GM12878 (cell line): ENCODE measurements at regions not wholly inside any gene's neighbourhood (a gene's known extent, or its start where the extent isn't known, plus 50 kb on each side); places are given as distances from the start of the nearest gene placed in this dataset.

Experiments used
- ATAC-seq: fragments of 200-7000 bp; cut with Tn5 transposase; 3 replicates; pipeline ENCODE4 v1.9.1; 2020; ENCODE audit warnings: mild to moderate bottlenecking, moderate library complexity
- BruUV-seq: library from RNA; stranded (reverse); fragments of 400-500 nt; replicated peaks from 2 replicates; lab custom pipeline; 2021; lab: Mats Ljungman, UMichigan
- CTCF ChIA-PET: fragments of 300-600 bp; sonication (Branson Sonifier 250); formaldehyde crosslinking; extraction: SDS; loops from one replicate; lab custom pipeline; 2021; ENCODE audit warnings: inconsistent platforms; lab: Yijun Ruan, JAX
- POLR2A ChIA-PET: fragments of 350-600 bp; formaldehyde crosslinking; extraction: SDS; loops from one replicate; lab custom pipeline; 2021; ENCODE audit warnings: inconsistent platforms; lab: Charles Lee
- RAD21 ChIA-PET: fragments of 300-600 bp; sonication (Branson Sonifier 250); formaldehyde crosslinking; loops from one replicate; lab custom pipeline; 2023; ENCODE audit warnings: antibody characterized with exemption; ENCODE audit not compliant: unreplicated experiment; lab: Charles Lee
- SMC1A ChIA-PET: fragments of 300-600 bp; sonication (Branson Sonifier 250); formaldehyde crosslinking; loops from one replicate; lab custom pipeline; 2023; ENCODE audit not compliant: unreplicated experiment, uncharacterized antibody; lab: Charles Lee
- DNase-seq: peaks from one replicate; pipeline ENCODE4 v3.0.0-alpha.2; 2011; ENCODE audit warnings: low read depth, low spot score
- FAIRE-seq: peaks from 3 replicates; lab custom pipeline; 2011; peaks lifted over from hg19 to GRCh38; lab: Jason Lieb, UNC
- H2AFZ ChIP-seq: 2 replicates; pipeline ENCODE4 v1.6.0; 2011; ENCODE audit warnings: low read depth, low read length, control low read depth; ENCODE audit not compliant: control insufficient read depth
- H3K27ac ChIP-seq: 2 replicates; pipeline ENCODE4 v1.5.1; 2011; ENCODE audit warnings: control low read depth; ENCODE audit not compliant: control insufficient read depth, insufficient read depth
- H3K27me3 ChIP-seq, 2 experiments: replicated peaks in 1 of 2; 2 replicates each; pipeline versions ENCODE4 v1.6.0 to v1.6.1; 2011; ENCODE audit warnings: low read length in 1 of 2; ENCODE audit not compliant: control insufficient read depth in 2 of 2, insufficient read depth in 2 of 2
- H3K36me3 ChIP-seq, 2 experiments: 2 replicates each; pipeline ENCODE4 v1.5.1; 2011; ENCODE audit warnings: low read length in 1 of 2; ENCODE audit not compliant: control insufficient read depth in 2 of 2, insufficient read depth in 2 of 2
- H3K4me1 ChIP-seq: 2 replicates; pipeline ENCODE4 v1.6.1; 2011; ENCODE audit warnings: mild to moderate bottlenecking, low read length, moderate library complexity, mixed read lengths; ENCODE audit not compliant: control insufficient read depth, insufficient read depth
- H3K4me2 ChIP-seq: 2 replicates; pipeline ENCODE4 v1.6.0; 2011; ENCODE audit warnings: control low read depth; ENCODE audit not compliant: control insufficient read depth, insufficient read depth
- H3K4me3 ChIP-seq: fragments of 200-600 bp; sonication (generic); 2 replicates; pipeline ENCODE4 v1.5.1; 2016
- H3K79me2 ChIP-seq: 2 replicates; pipeline ENCODE4 v1.6.0; 2011; ENCODE audit warnings: low read length; ENCODE audit not compliant: control insufficient read depth, insufficient read depth
- H3K9ac ChIP-seq: 2 replicates; pipeline ENCODE4 v1.8.0; 2011; ENCODE audit warnings: low read length, control low read depth, mixed read lengths; ENCODE audit not compliant: control insufficient read depth, insufficient read depth
- H3K9me3 ChIP-seq: replicated peaks from 3 replicates; pipeline ENCODE4 v1.5.1; 2011; ENCODE audit warnings: mild to moderate bottlenecking, low read length; ENCODE audit not compliant: control insufficient read depth, insufficient read depth
- H4K20me1 ChIP-seq: 2 replicates; pipeline ENCODE4 v1.6.0; 2011; ENCODE audit not compliant: control insufficient read depth, insufficient read depth
- ASH2L ChIP-seq: fragments of 300-600, 200-600 bp; sonication (generic); IDR thresholded peaks from 2 replicates; pipeline ENCODE4 v1.6.1; 2017; ENCODE audit warnings: low read depth, mild to moderate bottlenecking, borderline replicate concordance
- BHLHE40 ChIP-seq, 2 experiments: fragments of 450-650 bp in 1 of 2; IDR thresholded peaks; 2 replicates each; pipeline ENCODE4 v1.6.1; 2011 to 2017; ENCODE audit warnings: low read depth in 2 of 2, borderline replicate concordance in 1 of 2, improper control_type of control experiment in 1 of 2, low read length in 1 of 2, mild to moderate bottlenecking in 1 of 2
- CEBPZ ChIP-seq: fragments of 150-350 bp; IDR thresholded peaks from 2 replicates; pipeline ENCODE4 v1.6.1; 2016; ENCODE audit warnings: low read depth, low read length
- CUX1 ChIP-seq: IDR thresholded peaks from 2 replicates; pipeline ENCODE4 v1.6.1; 2012; ENCODE audit warnings: improper control_type of control experiment, low read depth, low read length; ENCODE audit not compliant: insufficient replicate concordance
- JUNB ChIP-seq: IDR thresholded peaks from 2 replicates; pipeline ENCODE4 v1.6.1; 2016; ENCODE audit warnings: antibody characterized with exemption, mild to moderate bottlenecking
- MYC ChIP-seq: IDR thresholded peaks from 2 replicates; pipeline ENCODE4 v1.6.1; 2011; ENCODE audit warnings: mild to moderate bottlenecking, low read length, moderate library complexity, inconsistent platforms; ENCODE audit not compliant: insufficient read depth, insufficient replicate concordance, insufficient read length, severe bottlenecking
- POLR2AphosphoS5 ChIP-seq: IDR thresholded peaks from 2 replicates; pipeline ENCODE4 v1.6.1; 2011; ENCODE audit warnings: mild to moderate bottlenecking, low read length, inconsistent platforms
- RAD51 ChIP-seq: fragments of 450-650 bp; IDR thresholded peaks from 2 replicates; pipeline ENCODE4 v1.6.1; 2016; ENCODE audit warnings: moderate library complexity, mild to moderate bottlenecking, inconsistent platforms
- ZNF687 ChIP-seq: fragments of 450-650 bp; IDR thresholded peaks from 2 replicates; pipeline ENCODE4 v1.6.1; 2017; ENCODE audit warnings: mild to moderate bottlenecking, moderate library complexity
- in situ Hi-C: fragments of 300-500 bp; cut with MboI; formaldehyde crosslinking; loops from 9 replicates; pipeline ENCODE4 v1.14.3; 2018; ENCODE audit warnings: mixed read lengths
- intact Hi-C: fragments of 100-400 bp; cut with micrococcal nuclease; formaldehyde crosslinking; loops from one replicate; pipeline ENCODE4 v1.14.2; 2022; ENCODE audit not compliant: unreplicated experiment

- ChIA-PET POLR2A (no interaction called here), RAD21 (no interaction called here), CTCF (no interaction called here), SMC1A (no interaction called here)
- Histone ChIP-seq H3K36me3 (no peaks in the 10 kb centered on the region), H3K27me3 (peaks cover 1 to 11% of the 10 kb centered on the region in 2 experiments; a peak in 3 of 4 replicates), H3K9ac (no peak overlapping the region), H3K27ac (no peak overlapping the region), H3K4me3 (no peak overlapping the region), H3K9me3 (no peaks in the 10 kb centered on the region), H3K4me1 (no peaks in the 10 kb centered on the region), H4K20me1 (no peaks in the 10 kb centered on the region), H3K79me2 (no peaks in the 10 kb centered on the region), H2AFZ (no peak overlapping the region), H3K4me2 (no peak overlapping the region)
- ATAC-seq (no peak), DNase-seq (no peak), FAIRE-seq (no peak)
- TF ChIP-seq ZNF687 (no peak), POLR2AphosphoS5 (no peak), CUX1 (no peak), JUNB (no peak), MYC (no peak), RAD51 (no peak), BHLHE40 (IDR thresholded peaks at IDR 0.05; ENCODE audit: borderline replicate concordance in 1 of 2, low read depth in 2 of 2, low read length in 1 of 2) (no peak), ASH2L (no peak), CEBPZ (no peak)
- in situ Hi-C loops (no loop called here), intact Hi-C loops (no loop called here)
- no TSS peak for BruUV-seq
Measured at GRCh38 chr2:70391259-70391658, 89.4 kb upstream of the FAM136A start.
